ENCODE measurements at regions not wholly inside any gene's neighbourhood (a gene's known extent, or its start where the extent isn't known, plus 50 kb on each side); places are given as distances from the start of the nearest gene placed in this dataset.
"Not testable (repeated sequence)": the region's sequence is repeated elsewhere in the genome, so short reads cannot be mapped to it uniquely, and the experiment has no call there.

DNA sequence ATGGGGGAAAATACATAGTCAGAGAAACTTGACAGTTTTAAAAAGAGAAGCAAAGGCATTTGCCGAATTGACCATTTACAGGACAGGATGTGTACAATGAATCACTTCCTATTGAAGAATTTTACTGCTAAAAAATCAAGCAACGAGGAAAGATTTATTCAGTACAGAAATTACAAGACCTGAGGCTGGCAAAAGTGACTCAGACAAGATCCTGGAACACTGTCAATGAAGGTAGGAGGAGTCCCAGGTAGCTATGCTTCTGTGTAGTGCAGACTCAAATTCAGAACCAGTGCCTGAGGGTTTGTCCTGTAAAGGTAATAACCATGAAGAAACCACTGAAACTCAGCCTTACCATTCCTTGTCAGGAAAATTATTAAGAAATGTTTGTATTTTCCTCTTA lies 120.9 kb downstream of the ZMAT3 start:
- TF ChIP-seq, protein P1, sequence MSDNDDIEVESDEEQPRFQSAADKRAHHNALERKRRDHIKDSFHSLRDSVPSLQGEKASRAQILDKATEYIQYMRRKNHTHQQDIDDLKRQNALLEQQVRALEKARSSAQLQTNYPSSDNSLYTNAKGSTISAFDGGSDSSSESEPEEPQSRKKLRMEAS (IDR thresholded peaks at IDR 0.05; ENCODE audit: low read depth, low read length): no peak
- TF ChIP-seq, protein P2, sequence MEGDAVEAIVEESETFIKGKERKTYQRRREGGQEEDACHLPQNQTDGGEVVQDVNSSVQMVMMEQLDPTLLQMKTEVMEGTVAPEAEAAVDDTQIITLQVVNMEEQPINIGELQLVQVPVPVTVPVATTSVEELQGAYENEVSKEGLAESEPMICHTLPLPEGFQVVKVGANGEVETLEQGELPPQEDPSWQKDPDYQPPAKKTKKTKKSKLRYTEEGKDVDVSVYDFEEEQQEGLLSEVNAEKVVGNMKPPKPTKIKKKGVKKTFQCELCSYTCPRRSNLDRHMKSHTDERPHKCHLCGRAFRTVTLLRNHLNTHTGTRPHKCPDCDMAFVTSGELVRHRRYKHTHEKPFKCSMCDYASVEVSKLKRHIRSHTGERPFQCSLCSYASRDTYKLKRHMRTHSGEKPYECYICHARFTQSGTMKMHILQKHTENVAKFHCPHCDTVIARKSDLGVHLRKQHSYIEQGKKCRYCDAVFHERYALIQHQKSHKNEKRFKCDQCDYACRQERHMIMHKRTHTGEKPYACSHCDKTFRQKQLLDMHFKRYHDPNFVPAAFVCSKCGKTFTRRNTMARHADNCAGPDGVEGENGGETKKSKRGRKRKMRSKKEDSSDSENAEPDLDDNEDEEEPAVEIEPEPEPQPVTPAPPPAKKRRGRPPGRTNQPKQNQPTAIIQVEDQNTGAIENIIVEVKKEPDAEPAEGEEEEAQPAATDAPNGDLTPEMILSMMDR (IDR thresholded peaks at IDR 0.05; ENCODE audit: low read depth, low read length): no peak
- no peak for TF ChIP-seq MYC (IDR thresholded peaks at IDR 0.05; ENCODE audit: low read depth, low read length)
- no peak for TF ChIP-seq POLR2A (IDR thresholded peaks at IDR 0.05; ENCODE audit: extremely low read depth, insufficient read length)
- no peak for DNase-seq (ENCODE audit: low read depth)
- H3K4me3 ChIP-seq (ENCODE audit: low read depth, low read length): no peak overlapping the region

DNA sequence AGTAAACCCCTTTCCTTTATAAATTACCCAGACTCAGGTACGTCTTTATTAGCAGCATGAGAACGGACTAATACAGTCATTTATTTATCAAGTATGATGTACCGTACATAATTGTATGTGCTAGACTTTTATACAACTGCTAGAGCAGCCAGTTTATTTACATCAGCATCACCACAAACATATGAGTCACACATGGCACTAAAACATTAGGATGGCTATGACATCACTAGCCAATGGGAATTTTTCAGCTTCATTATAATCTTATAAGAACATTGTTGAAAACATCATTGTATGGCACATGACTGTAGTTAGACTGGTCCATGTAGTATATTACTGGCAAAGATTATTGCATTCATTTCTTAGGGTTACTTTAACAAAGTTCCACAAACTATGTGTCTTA lies 121.7 kb downstream of the ZMAT3 start:
- TF ChIP-seq MYC (IDR thresholded peaks at IDR 0.05; ENCODE audit: low read depth, low read length) (no peak), POLR2A (IDR thresholded peaks at IDR 0.05; ENCODE audit: extremely low read depth, insufficient read length) (no peak)
- TF ChIP-seq, protein P1 (IDR thresholded peaks at IDR 0.05; ENCODE audit: low read depth, low read length): no peak
- TF ChIP-seq, protein P2 (IDR thresholded peaks at IDR 0.05; ENCODE audit: low read depth, low read length): no peak
- H3K4me3 ChIP-seq (ENCODE audit: low read depth, low read length): no peak overlapping the region
- DNase-seq (ENCODE audit: low read depth): no peak

DNA sequence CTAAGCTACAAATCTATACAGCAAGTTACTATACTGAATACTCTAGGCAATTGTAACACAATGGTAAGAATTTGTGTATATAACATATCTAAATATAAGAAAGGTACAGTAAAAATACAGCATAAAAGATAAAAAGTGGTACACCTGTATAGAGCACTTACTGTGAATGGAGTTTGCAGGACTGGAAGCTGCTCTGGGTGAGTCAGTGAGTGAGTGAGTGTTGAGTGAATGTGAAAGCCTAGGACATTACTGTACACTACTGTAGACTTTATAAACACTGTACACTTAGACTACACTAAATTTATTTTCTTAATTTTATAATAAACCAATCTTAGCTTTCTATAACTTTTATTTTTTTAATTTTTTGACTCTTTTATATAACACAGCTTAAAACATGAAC lies 123.1 kb downstream of the ZMAT3 start:
- DNase-seq (ENCODE audit: low read depth): no peak
- no peak overlapping the region for H3K4me3 ChIP-seq (ENCODE audit: low read depth, low read length)
- no peak for TF ChIP-seq POLR2A (IDR thresholded peaks at IDR 0.05; ENCODE audit: extremely low read depth, insufficient read length)
- TF ChIP-seq, protein P1 (IDR thresholded peaks at IDR 0.05; ENCODE audit: low read depth, low read length): no peak
- no peak for TF ChIP-seq MYC (IDR thresholded peaks at IDR 0.05; ENCODE audit: low read depth, low read length)
- TF ChIP-seq, protein P2 (IDR thresholded peaks at IDR 0.05; ENCODE audit: low read depth, low read length): no peak

DNA sequence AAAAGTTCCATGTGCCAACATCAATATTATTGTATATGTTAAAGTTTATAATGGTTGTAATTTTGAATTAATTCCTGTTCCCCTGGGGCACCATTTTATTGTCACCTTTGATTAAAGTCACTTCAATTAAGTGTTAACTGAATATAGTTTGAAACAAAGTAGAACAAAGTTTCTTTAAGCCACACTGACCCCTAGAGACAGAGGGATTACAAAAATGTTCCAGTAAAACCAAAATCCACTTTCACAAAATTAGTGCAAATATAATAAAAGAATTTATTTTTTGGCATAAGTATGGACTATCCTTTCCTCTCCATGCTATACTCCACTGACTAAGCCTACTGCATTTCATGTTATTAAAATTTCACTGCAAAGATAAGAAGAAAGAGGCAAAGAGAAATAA lies 123.9 kb downstream of the ZMAT3 start:
- no peak for DNase-seq (ENCODE audit: low read depth)
- no peak overlapping the region for H3K4me3 ChIP-seq (ENCODE audit: low read depth, low read length)
- TF ChIP-seq, protein P1 (IDR thresholded peaks at IDR 0.05; ENCODE audit: low read depth, low read length): no peak
- TF ChIP-seq, protein P2 (IDR thresholded peaks at IDR 0.05; ENCODE audit: low read depth, low read length): no peak
- TF ChIP-seq MYC (IDR thresholded peaks at IDR 0.05; ENCODE audit: low read depth, low read length) (no peak), POLR2A (IDR thresholded peaks at IDR 0.05; ENCODE audit: extremely low read depth, insufficient read length) (no peak)

DNA sequence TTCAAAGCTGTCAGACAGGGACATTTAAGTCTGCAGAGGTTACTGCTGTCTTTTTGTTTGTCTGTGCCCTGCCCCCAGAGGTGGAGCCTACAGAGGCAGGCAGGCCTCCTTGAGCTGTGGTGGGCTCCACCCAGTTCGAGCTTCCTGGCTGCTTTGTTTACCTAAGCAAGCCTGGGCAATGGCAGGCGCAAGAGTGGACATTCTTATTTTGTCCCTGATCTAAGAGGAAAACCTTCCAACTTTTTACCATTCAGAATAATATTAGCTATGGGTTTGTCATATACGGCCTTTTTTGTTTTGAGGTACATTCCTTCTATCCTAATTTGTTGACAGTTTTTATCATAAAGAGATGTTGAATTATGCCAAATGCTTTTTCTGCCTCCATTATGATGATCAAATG lies 129.3 kb downstream of the ZMAT3 start:
- not testable (repeated sequence) for H3K4me3 ChIP-seq (ENCODE audit: low read depth, low read length); DNase-seq (ENCODE audit: low read depth)

DNA sequence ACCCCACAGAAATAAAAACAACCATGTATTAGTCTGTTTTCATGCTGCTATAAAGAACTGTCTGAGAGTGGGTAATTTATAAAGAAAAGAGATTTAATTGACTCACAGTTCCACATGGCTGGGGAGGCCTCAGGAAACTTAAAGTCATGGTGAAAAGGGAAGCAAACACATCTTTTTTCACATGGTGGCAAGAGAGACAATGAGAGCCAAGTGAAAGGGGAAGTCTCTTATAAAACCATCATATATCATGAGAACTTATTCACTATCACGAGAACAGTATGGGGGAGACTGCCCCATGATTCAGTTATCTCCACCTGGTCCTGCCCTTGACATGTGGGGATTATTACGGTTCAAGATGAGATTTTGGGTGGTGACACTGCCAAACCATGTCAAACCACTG lies 141.5 kb downstream of the ZMAT3 start:
- H3K4me3 ChIP-seq (ENCODE audit: low read depth, low read length): no peak overlapping the region
- TF ChIP-seq, protein P1 (IDR thresholded peaks at IDR 0.05; ENCODE audit: low read depth, low read length): no peak
- TF ChIP-seq, protein P2 (IDR thresholded peaks at IDR 0.05; ENCODE audit: low read depth, low read length): no peak
- TF ChIP-seq MYC (IDR thresholded peaks at IDR 0.05; ENCODE audit: low read depth, low read length): no peak
- no peak for TF ChIP-seq POLR2A (IDR thresholded peaks at IDR 0.05; ENCODE audit: extremely low read depth, insufficient read length)
- no peak for DNase-seq (ENCODE audit: low read depth)
